ENCODE measurements at regions not wholly inside any gene's neighbourhood (a gene's known extent, or its start where the extent isn't known, plus 50 kb on each side); places are given as distances from the start of the nearest gene placed in this dataset.

DNA sequence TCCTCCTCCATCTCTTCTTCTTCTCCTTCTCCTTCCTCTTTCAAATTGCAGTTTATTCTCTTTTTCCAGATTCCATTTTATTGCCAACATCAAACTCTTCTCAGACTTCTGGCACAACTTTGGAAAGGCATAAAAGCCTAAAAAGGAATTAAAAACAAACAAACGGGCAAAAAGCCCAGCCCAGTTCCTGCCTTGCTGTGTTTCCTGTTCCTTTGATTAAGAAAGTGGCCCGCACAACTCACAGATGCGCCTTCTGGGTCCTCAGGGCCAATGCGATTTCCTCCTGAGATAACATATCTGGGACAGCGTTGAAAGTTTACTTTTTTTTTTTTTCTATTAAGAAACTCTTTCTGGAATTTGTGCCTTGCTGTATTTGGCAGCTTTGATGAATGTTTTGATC is 158.7 kb upstream of the UBE3A start:
- H3K9me3 ChIP-seq (ENCODE audit: insufficient read depth in 2 of 2, low read depth in 1 of 2, low read length in 1 of 2): peaks cover 0 to 4% of the 10 kb centered on the region in 2 experiments; a peak in 1 of 4 replicates
- ChIA-PET CTCF (ENCODE audit: partially characterized antibody) (interaction anchor here (0.9 to 1.8 kb wide), 5 partner anchors 10 to 94 kb away, joined by 3 to 4 read pairs (median 3); no protein-coding TSS in a partner anchor), POLR2A (ENCODE audit: partially characterized antibody) (no interaction called here)
- H2BK120ac ChIP-seq (replicated peaks; ENCODE audit: low read depth, low read length): no peak overlapping the region
- H3K18ac ChIP-seq (ENCODE audit: extremely low read depth, low read length): no peak overlapping the region
- H3K79me2 ChIP-seq (ENCODE audit: control insufficient read depth in 1 of 2, insufficient read depth in 2 of 2, low read length in 2 of 2): no peaks in the 10 kb centered on the region
- no peak overlapping the region for H3K14ac ChIP-seq (ENCODE audit: insufficient read length)
- H3K23me2 ChIP-seq (ENCODE audit: low read depth, low read length): no peaks in the 10 kb centered on the region
- no peak overlapping the region for H3K4ac ChIP-seq (replicated peaks; ENCODE audit: insufficient read length, low read depth, low read length)
- no peak overlapping the region for H2BK15ac ChIP-seq (ENCODE audit: low read length)
- H3K4me2 ChIP-seq (ENCODE audit: insufficient read depth in 1 of 2, low read depth in 2 of 2, low read length in 2 of 2): no peak overlapping the region
- H2AFZ ChIP-seq (ENCODE audit: low read length): peak overlapping the region; percentile 64; the same call in 1 of the 2 replicates
- no peak overlapping the region for H3K23ac ChIP-seq (ENCODE audit: insufficient read length)
- H3K4me1 ChIP-seq (replicated peaks in 1 of 4; ENCODE audit: control insufficient read depth in 3 of 4, insufficient read depth in 4 of 4, low read length in 3 of 4): no peaks in the 10 kb centered on the region; a peak in 1 of 7 replicates
- no peak overlapping the region for H3K27ac ChIP-seq (ENCODE audit: low read depth, low read length)
- H4K20me1 ChIP-seq (replicated peaks in 1 of 2; ENCODE audit: control insufficient read depth in 1 of 2, insufficient read depth in 2 of 2, low read length in 2 of 2): no peaks in the 10 kb centered on the region
- H3K27me3 ChIP-seq (replicated peaks in 1 of 4; ENCODE audit: control insufficient read depth in 3 of 4, extremely low read depth in 1 of 4, insufficient read depth in 3 of 4, low read length in 3 of 4): peaks cover 0 to 2% (median 0%) of the 10 kb centered on the region in 4 experiments; a peak in 1 of 7 replicates
- no peak overlapping the region for H2BK20ac ChIP-seq (ENCODE audit: low read length)
- no peak for DNase-seq (ENCODE audit: low read depth in 1 of 2, low spot score in 2 of 2)
- H3K56ac ChIP-seq (replicated peaks; ENCODE audit: insufficient read length, low read depth, low read length): no peak overlapping the region
- no peaks in the 10 kb centered on the region for H3K36me3 ChIP-seq (ENCODE audit: control insufficient read depth in 2 of 4, insufficient read depth in 4 of 4, low read length in 3 of 4)
- 87% methylated on average over 5 of the region's 5 CpGs; no CpG with 5 or more reads in 1 of the 2 experiments for WGBS, 2 experiments (ENCODE audit: extremely low coverage in 1 of 2, insufficient coverage in 1 of 2, insufficient read length in 1 of 2, insufficient replicate concordance in 2 of 2, low coverage in 1 of 2, low lambda C conversion rate in 2 of 2, missing lambda C conversion rate in 1 of 2)
- no peak overlapping the region for H2BK12ac ChIP-seq (ENCODE audit: low read depth, low read length)
- no peaks in the 10 kb centered on the region for H3K79me1 ChIP-seq (ENCODE audit: low read depth, low read length)
- no peak for FAIRE-seq
- no peak overlapping the region for H4K91ac ChIP-seq (replicated peaks; ENCODE audit: insufficient read length, low read length)
- no peak overlapping the region for H2BK5ac ChIP-seq (ENCODE audit: low read depth, low read length)
- H4K5ac ChIP-seq (ENCODE audit: insufficient read length, low read depth, low read length): no peak overlapping the region
- no peak overlapping the region for H4K8ac ChIP-seq (ENCODE audit: extremely low read depth, insufficient read depth, low read length)
- no peak overlapping the region for H2AK5ac ChIP-seq (ENCODE audit: low read depth, low read length)
- H3K9ac ChIP-seq (replicated peaks in 1 of 4; ENCODE audit: extremely low read depth in 1 of 4, low read depth in 3 of 4, low read length in 3 of 4): no peak overlapping the region
- TF ChIP-seq GABPA (IDR thresholded peaks at IDR 0.05; ENCODE audit: borderline replicate concordance, insufficient read depth, low read length): no peak
- no peak for TF ChIP-seq CHD2 (IDR thresholded peaks at IDR 0.05; ENCODE audit: low read length)
- no peak for TF ChIP-seq ATF2 (IDR thresholded peaks at IDR 0.05; ENCODE audit: low read length)
- TF ChIP-seq YY1 (IDR thresholded peaks at IDR 0.05; ENCODE audit: low read depth, low read length): no peak
- no peak for TF ChIP-seq KDM1A (IDR thresholded peaks at IDR 0.05; ENCODE audit: borderline replicate concordance, low read length)
- no peak for TF ChIP-seq TAF7 (optimal IDR thresholded peaks at IDR 0.05; ENCODE audit: borderline replicate concordance, low read depth, low read length)
- no peak for TF ChIP-seq POLR2AphosphoS5 (IDR thresholded peaks at IDR 0.05; ENCODE audit: low read depth, low read length)
- TF ChIP-seq CBX5 (IDR thresholded peaks at IDR 0.05; ENCODE audit: low read depth, low read length): no peak
- no peak for TF ChIP-seq JUND (IDR thresholded peaks at IDR 0.05; ENCODE audit: low read length)
- TF ChIP-seq CEBPB (IDR thresholded peaks at IDR 0.05; ENCODE audit: low read depth, low read length): no peak
- H3K4me3 ChIP-seq (ENCODE audit: extremely low read depth in 1 of 4, insufficient read depth in 2 of 4, low read depth in 3 of 4, low read length in 4 of 4): no peak overlapping the region
